RWPE1 (cell line): ENCODE measurements at regions not wholly inside any gene's neighbourhood (a gene's known extent, or its start where the extent isn't known, plus 50 kb on each side); places are given as distances from the start of the nearest gene placed in this dataset.

ENCODE experiments used
- CTCF ChIA-PET: fragments of 350-600 bp; sonication (Branson Sonifier 250); formaldehyde crosslinking; extraction: SDS; loops from one replicate; lab custom pipeline; 2021; lab: Yijun Ruan, JAX
- POLR2A ChIA-PET: fragments of 400-600 bp; formaldehyde crosslinking; extraction: SDS; loops from one replicate; lab custom pipeline; 2020; ENCODE audit warnings: antibody characterized with exemption; ENCODE audit not compliant: low non-redundant PET; lab: Yijun Ruan, JAX
- DNase-seq: peaks from one replicate; pipeline ENCODE4 v3.0.0; 2012; ENCODE audit warnings: low spot score
- H3K27ac ChIP-seq: fragments of 450-650 bp; 2 replicates; pipeline ENCODE4 v1.5.1; 2017
- TF ChIP-seq, protein P1 (sequence below): fragments of 450-650 bp; conservative IDR thresholded peaks from 2 replicates; pipeline ENCODE4 v1.5.1; 2017; ENCODE audit warnings: low read depth, mild to moderate bottlenecking

DNA sequence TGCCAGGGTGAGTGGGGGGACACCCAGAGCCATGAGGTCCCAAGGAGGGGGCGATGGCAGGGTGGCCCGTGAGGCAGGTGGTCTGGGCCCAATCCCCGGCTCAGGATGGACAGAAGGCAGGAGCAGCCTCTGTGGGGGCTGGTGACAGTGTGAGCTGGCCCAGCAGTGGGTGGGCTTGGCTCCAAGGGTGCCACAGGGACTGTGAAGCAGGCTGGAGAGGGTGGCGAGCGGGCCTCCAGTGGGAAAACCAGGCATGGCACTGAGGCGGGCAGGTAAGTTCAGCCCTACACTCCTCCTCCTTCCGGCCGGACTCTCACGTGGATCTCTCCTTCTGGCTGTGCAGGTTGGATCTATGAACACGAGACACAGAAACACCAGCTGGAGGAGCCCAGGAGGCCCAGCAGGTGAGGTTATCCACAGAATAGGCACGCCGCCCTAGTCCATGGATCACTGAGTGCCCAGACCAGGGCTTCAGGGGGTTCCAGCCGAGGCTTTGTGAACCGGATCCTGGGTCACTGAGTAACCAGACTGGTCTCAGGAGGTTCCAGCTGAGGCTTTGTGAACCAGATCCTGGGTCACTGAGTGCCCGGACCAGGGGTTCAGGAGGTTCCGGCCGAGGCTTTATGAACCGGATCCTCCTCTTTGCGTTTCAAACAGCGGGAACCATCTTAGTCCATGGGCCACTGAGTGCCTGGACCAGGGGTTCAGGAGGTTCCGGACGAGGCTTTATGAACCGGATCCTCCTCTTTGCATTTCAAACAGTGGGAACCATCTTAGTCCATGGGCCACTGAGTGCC, 76.4 kb upstream of the BHLHE23 start:
- TF ChIP-seq, protein P1, sequence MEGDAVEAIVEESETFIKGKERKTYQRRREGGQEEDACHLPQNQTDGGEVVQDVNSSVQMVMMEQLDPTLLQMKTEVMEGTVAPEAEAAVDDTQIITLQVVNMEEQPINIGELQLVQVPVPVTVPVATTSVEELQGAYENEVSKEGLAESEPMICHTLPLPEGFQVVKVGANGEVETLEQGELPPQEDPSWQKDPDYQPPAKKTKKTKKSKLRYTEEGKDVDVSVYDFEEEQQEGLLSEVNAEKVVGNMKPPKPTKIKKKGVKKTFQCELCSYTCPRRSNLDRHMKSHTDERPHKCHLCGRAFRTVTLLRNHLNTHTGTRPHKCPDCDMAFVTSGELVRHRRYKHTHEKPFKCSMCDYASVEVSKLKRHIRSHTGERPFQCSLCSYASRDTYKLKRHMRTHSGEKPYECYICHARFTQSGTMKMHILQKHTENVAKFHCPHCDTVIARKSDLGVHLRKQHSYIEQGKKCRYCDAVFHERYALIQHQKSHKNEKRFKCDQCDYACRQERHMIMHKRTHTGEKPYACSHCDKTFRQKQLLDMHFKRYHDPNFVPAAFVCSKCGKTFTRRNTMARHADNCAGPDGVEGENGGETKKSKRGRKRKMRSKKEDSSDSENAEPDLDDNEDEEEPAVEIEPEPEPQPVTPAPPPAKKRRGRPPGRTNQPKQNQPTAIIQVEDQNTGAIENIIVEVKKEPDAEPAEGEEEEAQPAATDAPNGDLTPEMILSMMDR: no peak
- CTCF ChIA-PET: interaction anchor here (1.1 kb wide), 1 partner anchor 27 kb away, joined by 7 read pairs; no protein-coding TSS in a partner anchor
- H3K27ac ChIP-seq: no peak overlapping the region
- DNase-seq: no peak
- POLR2A ChIA-PET: no interaction called here

DNA sequence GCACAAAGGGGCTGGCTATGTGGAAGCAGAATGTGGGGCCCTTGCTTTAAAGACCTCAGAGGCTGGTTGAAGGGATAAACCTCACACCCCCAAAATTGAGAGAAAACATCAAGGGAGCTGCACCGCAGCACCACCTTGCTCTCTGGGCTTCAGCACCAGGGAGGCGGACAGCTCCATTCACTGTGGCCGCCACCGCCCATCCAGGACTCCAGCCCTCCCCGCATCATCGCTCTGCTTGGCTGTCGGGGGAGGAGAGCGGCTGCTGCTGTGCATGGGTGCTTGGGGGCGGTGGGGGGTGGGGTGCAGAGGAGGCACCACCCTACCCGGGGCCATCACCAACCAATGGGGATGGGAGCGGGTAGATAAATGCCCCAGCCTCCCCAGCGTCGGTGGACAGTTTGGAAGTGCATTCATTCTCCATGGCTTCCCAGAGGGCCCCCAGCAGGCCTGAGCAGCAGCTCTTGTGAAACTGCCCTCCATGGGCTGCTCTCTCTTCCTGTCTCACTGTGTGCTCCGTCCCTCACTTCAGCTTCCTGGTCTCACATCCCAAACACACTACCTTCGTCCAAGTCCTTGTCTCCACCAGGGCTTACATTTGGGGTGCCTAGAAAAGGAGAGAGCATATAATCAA, 75.7 kb upstream of the BHLHE23 start:
- no peak overlapping the region for H3K27ac ChIP-seq
- TF ChIP-seq, protein P1: no peak
- ChIA-PET CTCF (interaction anchor here (0.7 to 1.1 kb wide), 3 partner anchors 21 to 100 kb away, joined by 3 to 7 read pairs (median 4); no protein-coding TSS in a partner anchor), POLR2A (no interaction called here)
- peak; percentile 86 for DNase-seq

DNA sequence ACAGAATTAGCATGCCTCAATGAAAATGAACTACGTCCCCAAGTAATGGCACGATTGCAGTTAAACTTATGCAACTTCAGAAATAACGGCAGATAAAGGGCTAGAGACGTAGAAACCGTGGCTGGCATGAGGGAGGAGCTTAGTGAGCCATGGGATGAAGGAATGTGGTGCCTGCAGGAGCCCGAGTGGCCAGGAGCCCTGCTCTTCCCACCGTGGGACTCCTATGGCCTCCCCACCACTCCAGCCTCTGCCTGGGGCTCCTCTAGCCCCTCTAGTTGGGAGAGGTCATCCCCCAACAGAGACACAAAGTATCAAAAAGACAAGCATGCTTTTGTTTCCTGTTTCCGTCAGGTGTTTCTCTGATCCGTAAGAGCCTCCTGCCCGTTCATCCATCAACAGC, 75.1 kb upstream of the BHLHE23 start:
- ChIA-PET CTCF (interaction anchor here (0.8 to 1.1 kb wide), 2 partner anchors 26 to 100 kb away, joined by 3 to 7 read pairs; no protein-coding TSS in a partner anchor), POLR2A (no interaction called here)
- TF ChIP-seq, protein P1: no peak
- H3K27ac ChIP-seq: no peak overlapping the region
- DNase-seq: no peak

DNA sequence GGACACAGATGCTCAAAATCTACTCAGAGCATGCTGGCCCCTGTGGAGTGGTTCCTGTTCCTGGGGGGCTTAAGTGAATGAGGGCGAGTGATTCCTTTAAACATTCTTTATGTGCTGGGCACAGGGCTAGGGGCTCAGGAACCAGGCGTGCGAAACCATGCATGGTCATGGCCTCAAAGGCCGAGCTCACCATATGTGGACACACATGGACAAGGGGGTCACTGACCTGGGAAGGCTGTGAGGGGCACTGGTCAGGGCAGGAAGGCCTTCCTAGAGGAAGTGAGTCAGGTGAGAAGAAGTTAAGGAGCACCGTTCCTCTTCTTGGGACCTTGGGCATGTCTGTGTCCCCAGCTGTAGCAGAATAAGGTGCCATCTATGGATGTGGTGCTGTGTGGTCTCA, 74.6 kb upstream of the BHLHE23 start:
- no peak overlapping the region for H3K27ac ChIP-seq
- TF ChIP-seq, protein P1: no peak
- CTCF ChIA-PET: no interaction called here
- POLR2A ChIA-PET: no interaction called here
- no peak for DNase-seq

DNA sequence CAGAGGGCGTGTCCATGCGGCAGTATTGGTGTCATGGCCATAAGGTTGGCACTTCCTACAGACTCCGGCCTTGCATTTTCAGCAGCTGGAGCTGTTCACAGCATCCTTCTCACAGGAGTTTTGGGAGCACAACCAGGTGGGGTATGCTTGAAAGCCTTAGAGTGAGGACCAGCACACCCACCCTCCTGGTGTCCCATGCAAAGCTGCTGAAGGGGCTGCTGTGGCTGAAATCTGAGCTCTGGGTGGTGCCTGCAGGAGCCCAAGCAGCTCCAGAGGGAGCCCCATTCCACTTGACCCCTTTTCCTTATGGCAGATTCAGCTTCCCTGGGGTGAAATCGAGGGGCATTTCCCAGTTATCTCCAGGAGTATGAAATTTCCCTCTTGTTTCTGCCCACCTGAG, 74.0 kb upstream of the BHLHE23 start:
- ChIA-PET CTCF (no interaction called here), POLR2A (no interaction called here)

DNA sequence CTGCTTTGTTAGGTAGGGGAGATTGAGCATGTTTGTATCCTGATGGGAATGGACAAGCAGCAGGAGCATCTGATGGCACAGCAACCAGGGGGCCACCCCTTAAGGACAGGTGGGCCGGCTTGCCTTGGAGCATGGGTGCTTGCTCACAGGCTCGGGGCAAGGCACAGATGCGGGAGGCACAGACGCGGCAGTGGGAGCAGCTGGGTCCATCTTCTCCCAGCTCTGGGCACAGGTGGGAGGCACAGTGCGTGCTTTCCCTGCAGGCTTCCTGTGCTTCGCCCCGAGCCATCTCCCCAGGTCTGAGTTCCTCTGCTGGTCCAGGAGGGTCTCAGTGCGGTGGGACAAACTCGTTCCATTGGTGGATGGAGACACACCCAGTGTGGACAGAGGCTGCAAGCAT, 73.6 kb upstream of the BHLHE23 start:
- no peak overlapping the region for H3K27ac ChIP-seq
- CTCF ChIA-PET: no interaction called here
- DNase-seq: no peak
- POLR2A ChIA-PET: no interaction called here
- TF ChIP-seq, protein P1: no peak

More for the DNA sequence above, 74.0 kb upstream of the BHLHE23 start:
- no peak overlapping the region for H3K27ac ChIP-seq
- DNase-seq: no peak
- TF ChIP-seq, protein P1: no peak
